ENCODE measurements at regions not wholly inside any gene's neighbourhood (a gene's known extent, or its start where the extent isn't known, plus 50 kb on each side); places are given as distances from the start of the nearest gene placed in this dataset.

DNA sequence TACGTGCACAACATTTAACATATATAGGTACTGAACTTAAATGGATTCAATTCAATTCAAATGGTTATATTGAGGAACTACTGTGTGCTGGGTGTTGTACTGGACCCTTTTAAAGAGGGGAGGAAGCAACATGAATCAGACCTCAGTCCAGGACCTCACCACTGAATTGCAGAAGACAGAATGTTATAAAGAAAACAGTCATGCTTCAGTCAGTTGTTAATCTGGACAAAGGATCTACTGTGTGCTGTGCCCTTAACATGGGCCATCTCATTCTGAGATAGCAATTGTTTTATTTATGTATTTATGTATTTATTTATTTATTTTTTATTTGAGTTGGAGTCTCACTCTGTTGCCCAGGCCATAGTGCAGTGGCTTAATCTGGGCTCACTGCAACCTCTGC lies 240.1 kb downstream of the HAPSTR1 start:
- TF ChIP-seq, protein P1, sequence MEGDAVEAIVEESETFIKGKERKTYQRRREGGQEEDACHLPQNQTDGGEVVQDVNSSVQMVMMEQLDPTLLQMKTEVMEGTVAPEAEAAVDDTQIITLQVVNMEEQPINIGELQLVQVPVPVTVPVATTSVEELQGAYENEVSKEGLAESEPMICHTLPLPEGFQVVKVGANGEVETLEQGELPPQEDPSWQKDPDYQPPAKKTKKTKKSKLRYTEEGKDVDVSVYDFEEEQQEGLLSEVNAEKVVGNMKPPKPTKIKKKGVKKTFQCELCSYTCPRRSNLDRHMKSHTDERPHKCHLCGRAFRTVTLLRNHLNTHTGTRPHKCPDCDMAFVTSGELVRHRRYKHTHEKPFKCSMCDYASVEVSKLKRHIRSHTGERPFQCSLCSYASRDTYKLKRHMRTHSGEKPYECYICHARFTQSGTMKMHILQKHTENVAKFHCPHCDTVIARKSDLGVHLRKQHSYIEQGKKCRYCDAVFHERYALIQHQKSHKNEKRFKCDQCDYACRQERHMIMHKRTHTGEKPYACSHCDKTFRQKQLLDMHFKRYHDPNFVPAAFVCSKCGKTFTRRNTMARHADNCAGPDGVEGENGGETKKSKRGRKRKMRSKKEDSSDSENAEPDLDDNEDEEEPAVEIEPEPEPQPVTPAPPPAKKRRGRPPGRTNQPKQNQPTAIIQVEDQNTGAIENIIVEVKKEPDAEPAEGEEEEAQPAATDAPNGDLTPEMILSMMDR (IDR thresholded peaks at IDR 0.05), result no peak

DNA sequence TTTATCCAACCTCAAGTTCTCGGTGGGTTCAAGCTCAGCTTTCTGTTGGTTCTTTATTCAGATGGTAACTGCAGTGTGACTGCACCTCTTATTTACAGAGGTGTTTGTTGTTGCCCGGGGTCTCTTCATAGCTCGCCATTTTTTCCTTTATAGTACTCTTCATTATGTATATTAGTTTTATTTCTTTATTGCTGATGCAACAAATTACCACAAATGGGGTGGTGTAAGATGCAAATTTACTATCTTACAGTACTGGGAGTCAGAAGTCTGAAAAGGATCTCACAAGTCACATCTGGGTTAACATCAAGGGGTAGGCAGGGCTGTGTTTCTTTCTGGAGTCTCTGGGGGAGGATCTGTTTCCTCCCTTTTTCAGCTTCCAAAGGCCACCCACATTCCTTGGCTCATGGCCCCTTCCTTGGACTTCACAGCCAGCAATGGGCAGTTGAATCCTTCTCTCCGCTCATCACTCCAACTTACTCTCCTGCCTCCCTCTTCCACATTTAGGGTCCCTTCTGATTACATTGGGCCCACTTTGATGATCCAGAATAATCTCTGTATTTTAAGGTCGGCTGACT lies 241.2 kb downstream of the HAPSTR1 start:
- no peak for ATAC-seq

More for the DNA sequence above, 240.1 kb downstream of the HAPSTR1 start:
- no peaks in the 10 kb centered on the region for H3K4me1 ChIP-seq
- H3K9me3 ChIP-seq, result no peaks in the 10 kb centered on the region
- ATAC-seq, result no peak
- H3K4me3 ChIP-seq, result no peak overlapping the region
- intact Hi-C loops (cut with DNase I), result no loop called here
- DNase-seq, result no peak
- no peak overlapping the region for H3K27ac ChIP-seq
- no peaks in the 10 kb centered on the region for H3K27me3 ChIP-seq
- H3K36me3 ChIP-seq, result no peaks in the 10 kb centered on the region

DNA sequence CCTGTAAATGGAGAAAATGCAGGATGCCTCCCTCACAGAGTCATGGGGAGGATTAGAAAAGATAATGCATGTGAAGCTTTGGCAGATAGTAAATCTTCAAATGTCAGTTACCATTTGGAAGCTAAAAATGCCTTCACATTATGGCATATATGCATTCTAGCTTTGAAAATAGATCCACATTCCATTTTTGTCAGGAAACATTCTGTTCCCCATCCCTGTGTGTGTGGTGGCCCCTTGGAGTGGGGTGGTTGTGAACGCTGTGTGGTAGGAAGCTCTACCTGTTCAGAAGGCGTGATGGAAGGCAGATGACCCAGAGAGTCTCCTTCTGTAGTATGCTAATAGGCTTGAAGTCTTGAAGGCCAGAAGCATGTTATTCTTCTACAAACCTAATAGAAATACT lies 242.0 kb downstream of the HAPSTR1 start:
- H3K36me3 ChIP-seq, result no peaks in the 10 kb centered on the region
- H3K9me3 ChIP-seq, result no peaks in the 10 kb centered on the region
- ATAC-seq (no peak), DNase-seq (no peak)
- no peak overlapping the region for H3K27ac ChIP-seq
- H3K4me1 ChIP-seq, result no peaks in the 10 kb centered on the region
- no peak overlapping the region for H3K4me3 ChIP-seq
- intact Hi-C loops (cut with DNase I), result no loop called here
- no peaks in the 10 kb centered on the region for H3K27me3 ChIP-seq
- TF ChIP-seq, protein P1 (IDR thresholded peaks at IDR 0.05), result no peak

More for the DNA sequence above, 241.2 kb downstream of the HAPSTR1 start:
- intact Hi-C loops (cut with DNase I), result no loop called here
- DNase-seq, result no peak
- Histone ChIP-seq H3K36me3 (no peaks in the 10 kb centered on the region), H3K4me1 (no peaks in the 10 kb centered on the region), H3K27me3 (no peaks in the 10 kb centered on the region), H3K9me3 (no peaks in the 10 kb centered on the region), H3K27ac (no peak overlapping the region), H3K4me3 (no peak overlapping the region)
- TF ChIP-seq, protein P1 (IDR thresholded peaks at IDR 0.05), result no peak

DNA sequence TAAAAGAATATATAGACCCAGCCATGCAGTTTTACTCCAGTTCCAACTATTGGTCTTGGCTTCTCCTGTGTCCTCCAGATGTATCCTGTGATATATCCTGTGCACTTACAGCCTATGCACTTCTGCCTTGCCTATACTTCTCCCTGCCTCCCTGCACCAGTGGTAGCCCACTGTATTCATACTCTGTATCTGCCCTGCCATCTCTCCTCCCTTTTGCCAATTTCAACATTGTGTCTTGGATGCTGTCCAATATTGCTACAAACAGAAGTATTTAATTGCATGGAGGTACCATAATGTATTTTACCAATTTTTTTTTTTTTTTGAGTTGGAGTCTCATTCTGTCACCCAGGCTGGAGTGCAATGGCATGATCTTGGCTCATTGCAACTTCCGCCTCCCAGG lies 242.7 kb downstream of the HAPSTR1 start:
- no peaks in the 10 kb centered on the region for H3K36me3 ChIP-seq
- intact Hi-C loops (cut with DNase I), result no loop called here
- DNase-seq, result no peak

DNA sequence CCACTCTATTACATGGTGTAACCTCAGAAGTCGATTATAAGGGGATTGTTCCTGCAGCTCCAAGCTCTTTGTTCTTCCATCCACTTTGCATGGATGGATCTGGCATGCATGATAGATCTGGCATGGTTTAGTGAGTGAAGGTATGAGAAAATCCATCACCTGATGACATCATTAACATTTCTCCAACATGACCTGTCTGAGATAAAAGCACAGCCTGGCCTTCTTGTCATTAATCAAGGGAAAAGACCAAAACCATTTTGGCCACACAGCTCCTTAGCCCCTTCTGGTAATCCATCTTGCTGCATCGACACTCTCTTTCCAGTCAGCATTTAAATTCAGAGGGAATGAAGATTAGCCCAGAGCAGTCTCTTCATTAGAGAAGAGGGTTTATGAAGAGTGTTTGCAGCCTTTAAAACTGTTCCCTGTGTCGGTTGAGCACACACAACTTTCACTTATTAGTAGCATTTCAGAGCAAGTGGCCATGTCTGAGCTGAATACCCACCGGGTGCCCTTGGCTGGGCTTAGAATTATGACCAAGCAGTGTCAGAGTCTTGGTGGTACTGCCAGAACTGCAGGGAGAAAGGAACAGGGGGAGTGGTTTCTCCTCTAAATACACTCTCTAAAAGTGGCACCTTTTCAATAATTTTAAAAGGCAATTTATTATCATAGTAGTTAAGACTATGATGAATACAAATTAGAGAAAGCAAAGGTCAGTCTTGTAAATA lies 246.0 kb downstream of the HAPSTR1 start:
- Histone ChIP-seq H3K36me3 (no peaks in the 10 kb centered on the region), H3K4me3 (no peak overlapping the region), H3K27me3 (no peaks in the 10 kb centered on the region), H3K9me3 (no peaks in the 10 kb centered on the region), H3K4me1 (no peaks in the 10 kb centered on the region), H3K27ac (no peak overlapping the region)
- no peak for DNase-seq
- TF ChIP-seq, protein P1 (IDR thresholded peaks at IDR 0.05), result no peak
- no peak for ATAC-seq
- intact Hi-C loops (cut with DNase I), result no loop called here

More for the DNA sequence above, 242.7 kb downstream of the HAPSTR1 start:
- H3K27me3 ChIP-seq, result no peaks in the 10 kb centered on the region
- no peak overlapping the region for H3K4me3 ChIP-seq
- no peaks in the 10 kb centered on the region for H3K9me3 ChIP-seq
- TF ChIP-seq, protein P1 (IDR thresholded peaks at IDR 0.05), result no peak
- H3K27ac ChIP-seq, result no peak overlapping the region
- ATAC-seq, result no peak
- no peaks in the 10 kb centered on the region for H3K4me1 ChIP-seq
